ENCODE measurements at regions not wholly inside any gene's neighbourhood (a gene's known extent, or its start where the extent isn't known, plus 50 kb on each side); places are given as distances from the start of the nearest gene placed in this dataset.

DNA sequence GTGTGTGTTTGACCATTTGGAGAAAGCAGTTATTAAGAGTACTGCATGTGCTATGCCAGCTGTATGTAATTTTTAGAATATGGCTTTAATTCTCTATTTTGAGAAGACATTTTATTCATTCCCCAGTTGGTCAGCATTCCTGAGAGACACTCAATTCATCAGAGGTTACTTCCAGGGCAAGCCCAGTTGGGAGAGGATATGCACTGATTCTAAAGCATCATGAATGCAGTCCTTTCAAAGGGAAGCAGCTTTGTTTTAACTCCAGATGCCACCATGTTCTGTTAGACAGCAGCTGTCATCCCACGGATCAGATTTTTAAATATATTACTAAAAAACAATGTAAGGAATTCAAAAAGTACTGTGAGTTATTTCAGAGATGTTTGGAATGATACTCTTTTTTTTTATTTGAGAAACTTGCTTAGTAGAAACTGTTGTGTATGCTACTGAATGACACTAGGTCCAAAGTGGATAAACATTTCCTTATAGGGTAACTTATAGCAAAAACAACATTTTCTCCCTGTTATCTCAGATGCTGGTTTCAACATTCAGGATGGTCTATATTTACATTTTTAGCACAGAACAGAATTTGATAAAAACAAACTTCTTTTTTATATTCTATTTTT is 149.5 kb upstream of the B3GALT2 start:
- peaks cover 43% of the 10 kb centered on the region for H3K4me1 Mint-ChIP-seq (ENCODE audit: low read depth)
- peak overlapping the region; percentile 42; the same call in 1 of the 2 replicates for H3K4me3 Mint-ChIP-seq
- peak overlapping the region; percentile 72 for H3K27ac Mint-ChIP-seq
- peaks cover 32% of the 10 kb centered on the region for H3K36me3 Mint-ChIP-seq (ENCODE audit: low read depth)
- H3K27me3 Mint-ChIP-seq (ENCODE audit: insufficient read depth): no peaks in the 10 kb centered on the region
- TF ChIP-seq, protein P1, sequence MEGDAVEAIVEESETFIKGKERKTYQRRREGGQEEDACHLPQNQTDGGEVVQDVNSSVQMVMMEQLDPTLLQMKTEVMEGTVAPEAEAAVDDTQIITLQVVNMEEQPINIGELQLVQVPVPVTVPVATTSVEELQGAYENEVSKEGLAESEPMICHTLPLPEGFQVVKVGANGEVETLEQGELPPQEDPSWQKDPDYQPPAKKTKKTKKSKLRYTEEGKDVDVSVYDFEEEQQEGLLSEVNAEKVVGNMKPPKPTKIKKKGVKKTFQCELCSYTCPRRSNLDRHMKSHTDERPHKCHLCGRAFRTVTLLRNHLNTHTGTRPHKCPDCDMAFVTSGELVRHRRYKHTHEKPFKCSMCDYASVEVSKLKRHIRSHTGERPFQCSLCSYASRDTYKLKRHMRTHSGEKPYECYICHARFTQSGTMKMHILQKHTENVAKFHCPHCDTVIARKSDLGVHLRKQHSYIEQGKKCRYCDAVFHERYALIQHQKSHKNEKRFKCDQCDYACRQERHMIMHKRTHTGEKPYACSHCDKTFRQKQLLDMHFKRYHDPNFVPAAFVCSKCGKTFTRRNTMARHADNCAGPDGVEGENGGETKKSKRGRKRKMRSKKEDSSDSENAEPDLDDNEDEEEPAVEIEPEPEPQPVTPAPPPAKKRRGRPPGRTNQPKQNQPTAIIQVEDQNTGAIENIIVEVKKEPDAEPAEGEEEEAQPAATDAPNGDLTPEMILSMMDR (IDR thresholded peaks at IDR 0.05): no peak
- H3K9me3 Mint-ChIP-seq: peaks cover 21% of the 10 kb centered on the region
- DNase-seq: peak; percentile 63

DNA sequence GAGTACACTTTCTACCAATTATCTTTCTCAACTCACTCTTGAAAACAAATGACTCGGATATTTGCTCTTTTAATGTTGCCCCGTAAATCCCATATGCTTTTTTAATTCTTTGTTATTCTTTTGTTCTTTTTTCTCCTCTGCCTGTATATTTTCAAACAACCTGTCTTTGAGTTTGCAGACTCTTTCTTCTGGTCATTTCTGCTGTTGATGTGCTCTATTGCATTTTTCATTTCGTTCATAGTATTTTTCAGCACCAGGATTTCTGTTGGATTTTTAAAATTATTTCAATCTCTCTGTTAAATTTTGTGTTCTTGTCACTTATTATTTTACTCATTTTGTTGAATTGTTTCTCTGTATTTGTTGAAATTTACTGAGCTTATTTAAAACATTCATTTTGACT is 146.8 kb upstream of the B3GALT2 start:
- Mint-ChIP-seq H3K4me3 (no peak overlapping the region), H3K4me1 (ENCODE audit: low read depth) (peaks cover 35% of the 10 kb centered on the region), H3K9me3 (peaks cover 38% of the 10 kb centered on the region), H3K27ac (no peak overlapping the region), H3K27me3 (ENCODE audit: insufficient read depth) (no peaks in the 10 kb centered on the region; the same call in 1 of the 2 replicates), H3K36me3 (ENCODE audit: low read depth) (peaks cover 53% of the 10 kb centered on the region)
- TF ChIP-seq, protein P1 (IDR thresholded peaks at IDR 0.05): no peak
- DNase-seq: no peak

DNA sequence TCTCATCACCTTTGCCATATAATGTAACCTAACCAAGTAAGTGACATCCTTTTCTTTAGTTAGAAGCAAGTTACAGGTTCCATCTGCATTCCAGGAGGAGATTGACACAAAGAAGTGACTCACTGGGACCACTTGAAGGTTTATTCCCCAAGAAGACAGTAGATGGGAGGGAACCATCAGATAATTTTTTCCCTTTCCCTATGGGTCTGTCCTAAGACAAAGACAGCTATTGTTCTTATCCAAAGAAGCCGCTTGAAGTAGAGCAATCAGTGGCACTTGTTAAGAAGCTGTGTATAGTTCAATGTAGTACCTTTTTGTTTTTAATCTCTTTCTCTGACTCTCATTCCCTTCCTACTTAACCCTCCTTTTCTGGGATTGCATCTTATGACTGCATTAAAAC is 139.9 kb upstream of the B3GALT2 start:
- Mint-ChIP-seq H3K4me3 (no peak overlapping the region), H3K4me1 (ENCODE audit: low read depth) (peaks cover 45% of the 10 kb centered on the region), H3K9me3 (peaks cover 33% of the 10 kb centered on the region), H3K36me3 (ENCODE audit: low read depth) (peaks cover 52% of the 10 kb centered on the region), H3K27me3 (ENCODE audit: insufficient read depth) (peaks cover 3% of the 10 kb centered on the region; the same call in 1 of the 2 replicates), H3K27ac (no peak overlapping the region)
- TF ChIP-seq, protein P1 (IDR thresholded peaks at IDR 0.05): no peak
- DNase-seq: no peak

DNA sequence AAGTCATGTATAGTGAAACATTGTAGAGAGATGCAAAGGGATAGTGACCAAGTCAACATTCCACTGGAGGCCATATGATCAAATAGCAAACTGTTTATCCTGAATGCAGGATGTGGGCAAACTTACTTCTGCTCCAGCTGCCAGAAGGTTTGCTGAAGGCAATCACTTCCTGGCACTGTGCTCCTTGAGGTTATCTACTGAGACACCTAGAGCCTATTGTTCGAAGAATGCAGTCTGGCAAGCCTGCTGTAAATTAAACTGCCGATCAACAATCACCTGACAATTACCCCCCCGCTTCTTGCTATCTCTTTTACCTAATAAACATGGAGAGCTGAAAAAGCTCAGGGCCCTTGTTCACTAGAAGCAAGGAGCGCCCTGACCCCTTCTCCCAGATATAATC is 139.4 kb upstream of the B3GALT2 start:
- Mint-ChIP-seq H3K27ac (0 out of 2 replicates have a peak overlapping the region, but pooled peaks have one; percentile 36), H3K4me1 (ENCODE audit: low read depth) (peaks cover 50% of the 10 kb centered on the region), H3K4me3 (no peak overlapping the region), H3K36me3 (ENCODE audit: low read depth) (peaks cover 52% of the 10 kb centered on the region), H3K9me3 (peaks cover 33% of the 10 kb centered on the region), H3K27me3 (ENCODE audit: insufficient read depth) (peaks cover 3% of the 10 kb centered on the region; the same call in 1 of the 2 replicates)
- no peak for DNase-seq
- TF ChIP-seq, protein P1 (IDR thresholded peaks at IDR 0.05): no peak

DNA sequence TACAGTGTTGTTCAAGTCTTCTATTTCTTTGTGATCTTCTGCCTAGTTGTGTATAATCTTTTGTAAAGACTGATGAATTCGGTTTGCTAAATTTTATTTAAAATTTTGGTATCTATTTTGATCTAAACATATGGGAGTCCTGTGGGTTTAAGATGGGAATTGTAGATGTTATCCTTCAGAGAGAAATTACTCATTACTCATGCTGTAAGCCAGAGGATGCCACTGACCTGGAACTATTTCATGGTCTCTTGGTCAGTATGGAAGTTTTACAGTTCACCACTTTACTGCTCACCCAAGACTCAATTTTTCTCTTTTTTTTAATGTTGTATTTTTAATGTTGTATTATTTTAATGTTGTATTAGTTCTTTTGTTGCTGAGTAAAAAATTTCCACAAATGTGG is 138.6 kb upstream of the B3GALT2 start:
- no peak overlapping the region for H3K4me3 Mint-ChIP-seq
- DNase-seq: peak; percentile 25
- H3K9me3 Mint-ChIP-seq: peaks cover 36% of the 10 kb centered on the region
- H3K27ac Mint-ChIP-seq: peak overlapping the region; percentile 36; the same call in 1 of the 2 replicates
- peaks cover 3% of the 10 kb centered on the region; the same call in 1 of the 2 replicates for H3K27me3 Mint-ChIP-seq (ENCODE audit: insufficient read depth)
- TF ChIP-seq, protein P1 (IDR thresholded peaks at IDR 0.05): no peak
- peaks cover 57% of the 10 kb centered on the region for H3K4me1 Mint-ChIP-seq (ENCODE audit: low read depth)
- peaks cover 55% of the 10 kb centered on the region for H3K36me3 Mint-ChIP-seq (ENCODE audit: low read depth)
